Left ventricle myocardium superior (tissue), 1 donor: ENCODE measurements at regions not wholly inside any gene's neighbourhood (a gene's known extent, or its start where the extent isn't known, plus 50 kb on each side); places are given as distances from the start of the nearest gene placed in this dataset.
"Not testable (repeated sequence)": the region's sequence is repeated elsewhere in the genome, so short reads cannot be mapped to it uniquely, and the experiment has no call there.

Source experiments
- ATAC-seq: fragments of 200-7000 bp; cut with Tn5 transposase; one replicate; pipeline ENCODE4 v1.9.1; 2020; ENCODE audit warnings: mild to moderate bottlenecking, moderate library complexity
- DNase-seq: peaks from one replicate; pipeline ENCODE4 v3.0.0-alpha.2; 2020
- intact Hi-C: fragments of 100-400 bp; cut with micrococcal nuclease; formaldehyde crosslinking; loops from one replicate; pipeline ENCODE4 v1.11.0; 2022
- donor health status: DM: no; HTN: yes; CAD: no; lungs with severe emphysema.

DNA sequence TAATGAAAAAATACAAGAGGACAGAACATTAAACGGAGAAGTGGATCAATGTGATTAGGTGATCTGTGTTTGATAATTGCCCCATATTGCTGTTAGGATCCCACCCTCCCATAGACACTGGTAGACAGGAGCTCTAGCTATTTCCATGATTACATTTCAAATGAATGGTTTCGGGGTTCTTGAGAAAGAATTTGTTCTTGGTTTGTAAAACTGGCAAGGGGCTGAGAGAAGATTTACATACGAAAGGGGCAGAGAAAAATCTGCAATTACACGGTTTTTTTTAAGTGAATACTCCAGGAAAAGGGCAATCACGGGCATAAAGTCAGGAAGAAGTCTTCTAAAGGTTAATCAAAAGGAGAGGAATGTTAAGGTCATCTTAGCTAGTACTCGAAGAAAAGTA, 2125.7 kb upstream of the PCDH20 start:
- no peak for ATAC-seq
- no peak for DNase-seq
- intact Hi-C loops, result no loop called here

DNA sequence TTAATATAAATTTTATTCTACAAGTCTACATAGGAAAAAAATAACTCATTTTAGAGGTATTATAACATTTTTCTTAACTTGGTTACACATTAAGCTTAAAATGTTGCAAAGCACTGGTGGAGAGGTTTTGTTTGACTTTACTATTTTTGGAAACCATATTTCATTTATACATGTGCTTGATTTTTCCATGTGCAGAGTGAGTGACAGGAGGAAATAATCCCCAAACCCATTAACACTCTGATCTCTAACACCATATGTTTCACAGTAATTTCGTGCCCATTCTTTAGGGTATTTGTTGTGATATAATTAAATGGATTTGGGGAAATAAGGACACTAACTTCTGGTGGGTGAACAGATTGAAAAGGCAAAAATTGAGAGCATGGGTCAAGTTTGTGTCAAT, 2124.4 kb upstream of the PCDH20 start:
- DNase-seq, result no peak
- intact Hi-C loops, result no loop called here
- no peak for ATAC-seq

DNA sequence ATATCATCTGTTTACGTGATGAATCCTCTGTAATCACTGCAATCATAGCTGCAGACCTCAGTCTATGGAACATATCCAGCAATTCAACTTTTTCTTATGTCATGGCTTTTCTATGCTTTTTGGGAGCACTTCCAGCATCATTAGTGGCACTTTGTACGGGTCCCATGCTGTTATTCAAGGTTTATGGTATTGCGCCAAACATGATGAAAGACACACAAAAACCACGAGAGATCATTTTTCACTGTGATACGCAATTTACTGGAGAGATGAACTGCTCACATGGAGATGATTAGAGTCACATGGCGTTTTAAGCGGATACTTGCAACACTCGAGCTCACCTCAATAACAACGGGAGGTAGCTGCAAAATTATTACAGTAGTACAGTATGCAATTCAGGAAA, 2101.7 kb upstream of the PCDH20 start:
- ATAC-seq (no peak), DNase-seq (no peak)
- intact Hi-C loops, result no loop called here

DNA sequence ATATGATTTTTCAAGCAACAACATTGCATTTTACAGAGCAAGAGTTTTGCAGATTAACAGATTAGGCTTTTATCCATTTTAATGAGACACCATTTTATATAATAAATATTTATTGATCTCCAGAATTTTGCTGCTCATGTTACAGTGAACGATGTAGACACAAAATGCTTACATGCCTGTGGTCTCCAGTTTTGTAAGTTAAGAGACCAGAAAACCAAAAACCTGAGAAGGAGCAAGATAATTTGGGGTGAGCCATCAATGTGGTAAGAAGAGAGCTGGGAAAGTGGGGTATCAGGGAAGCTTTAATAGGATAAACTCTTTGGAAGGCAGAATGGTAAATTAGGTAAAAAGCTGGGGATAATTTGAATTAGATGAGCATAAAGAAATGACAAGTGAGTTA, 2100.5 kb upstream of the PCDH20 start:
- intact Hi-C loops, result no loop called here
- ATAC-seq (no peak), DNase-seq (no peak)

DNA sequence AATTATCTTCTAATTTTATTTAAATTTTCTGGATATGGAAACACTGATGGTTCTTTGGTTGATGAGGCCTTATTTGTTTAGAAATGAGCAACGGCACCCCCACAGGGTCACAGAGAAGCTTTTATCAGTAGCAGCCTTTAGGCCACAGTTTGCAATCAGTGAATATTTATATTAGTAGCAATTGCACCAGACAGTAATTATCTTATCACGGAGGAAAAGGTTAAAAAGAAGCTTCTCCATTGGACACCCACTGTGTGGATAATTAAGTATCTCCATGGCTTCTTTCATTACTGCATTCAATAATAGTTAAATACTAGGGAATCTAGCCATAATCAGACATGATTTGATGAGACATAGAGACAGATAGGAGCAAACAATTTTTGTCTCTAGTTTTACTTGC, 2099.2 kb upstream of the PCDH20 start:
- intact Hi-C loops, result no loop called here
- ATAC-seq, result no peak
- no peak for DNase-seq

DNA sequence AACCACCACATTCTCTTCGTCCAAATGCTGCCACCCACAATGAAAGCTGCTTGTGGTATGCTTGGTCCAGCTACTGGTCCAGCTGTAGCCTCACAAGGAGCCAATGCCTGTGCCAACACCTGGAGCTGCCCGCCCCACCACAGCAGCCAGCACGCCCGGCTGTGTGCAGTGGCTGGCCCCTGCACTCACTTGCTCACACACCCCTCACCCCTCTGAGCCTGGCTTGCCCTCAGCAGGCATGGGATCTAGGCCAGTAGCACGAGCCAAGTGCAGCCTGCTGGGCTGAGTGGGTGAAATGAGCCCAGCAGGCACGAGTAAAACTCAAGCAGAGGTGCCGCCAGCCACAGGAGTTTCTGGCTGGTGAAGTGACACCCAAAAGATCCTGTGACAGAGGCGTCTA, 2096.4 kb upstream of the PCDH20 start:
- intact Hi-C loops, result no loop called here
- DNase-seq (no peak), ATAC-seq (no peak)

DNA sequence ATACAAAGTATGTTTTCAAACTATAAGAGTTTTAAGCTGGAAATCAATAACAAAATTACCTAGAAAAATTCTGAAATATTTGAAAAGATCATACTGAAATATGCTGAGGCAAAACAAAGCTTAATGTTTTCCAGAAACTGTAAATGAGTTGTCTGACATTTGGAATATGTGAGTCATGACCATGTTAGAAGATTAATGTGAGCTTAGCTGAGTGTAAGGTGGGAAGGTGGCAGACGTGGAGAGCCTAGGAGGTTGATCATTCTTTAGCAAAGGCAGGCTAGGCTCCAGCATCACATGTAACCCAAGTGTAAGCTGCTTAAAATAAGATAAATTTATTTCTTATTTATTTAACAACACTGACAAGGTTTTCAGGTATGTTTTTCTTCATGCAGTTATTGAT, 2086.1 kb upstream of the PCDH20 start:
- ATAC-seq (no peak), DNase-seq (no peak)
- intact Hi-C loops, result no loop called here

DNA sequence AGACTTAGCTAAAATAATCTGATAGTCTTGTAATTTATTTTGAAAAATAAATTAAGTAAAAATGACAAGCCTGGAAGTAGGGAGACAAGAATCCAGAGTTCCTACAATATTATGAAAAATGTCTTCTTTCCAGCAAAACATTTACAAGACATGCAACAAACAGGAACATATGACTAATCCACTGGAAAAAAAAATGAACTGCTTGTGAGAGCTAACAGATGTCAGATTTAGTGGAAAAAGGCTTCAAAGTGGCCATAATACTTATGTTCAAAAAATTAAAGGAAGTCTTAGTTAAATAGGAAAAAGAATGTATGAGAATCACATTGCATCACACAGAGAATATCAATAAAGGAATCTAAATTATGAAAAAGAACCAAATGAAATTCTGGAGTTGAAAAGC, 2082.0 kb upstream of the PCDH20 start:
- intact Hi-C loops, result no loop called here
- DNase-seq (no peak), ATAC-seq (no peak)

DNA sequence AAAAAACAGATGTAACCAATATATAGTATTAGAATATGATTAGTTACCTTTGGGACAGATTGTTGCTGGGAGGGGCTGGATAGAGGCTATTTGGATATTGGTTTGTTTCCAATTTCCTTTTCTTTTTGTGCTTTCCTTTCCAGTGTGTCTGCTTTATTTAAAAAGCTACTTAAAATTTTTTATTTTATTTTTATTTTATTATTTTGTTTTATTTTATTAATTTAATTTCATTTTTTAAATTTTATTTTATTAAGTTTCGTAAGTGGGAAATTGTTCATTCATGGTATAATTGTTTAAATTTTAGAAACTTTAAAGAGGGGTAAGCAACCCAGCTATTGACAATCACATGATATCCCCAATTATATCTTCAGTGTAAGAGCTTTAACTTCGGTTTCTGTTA, 2077.0 kb upstream of the PCDH20 start:
- no peak for DNase-seq
- intact Hi-C loops, result no loop called here
- no peak for ATAC-seq

DNA sequence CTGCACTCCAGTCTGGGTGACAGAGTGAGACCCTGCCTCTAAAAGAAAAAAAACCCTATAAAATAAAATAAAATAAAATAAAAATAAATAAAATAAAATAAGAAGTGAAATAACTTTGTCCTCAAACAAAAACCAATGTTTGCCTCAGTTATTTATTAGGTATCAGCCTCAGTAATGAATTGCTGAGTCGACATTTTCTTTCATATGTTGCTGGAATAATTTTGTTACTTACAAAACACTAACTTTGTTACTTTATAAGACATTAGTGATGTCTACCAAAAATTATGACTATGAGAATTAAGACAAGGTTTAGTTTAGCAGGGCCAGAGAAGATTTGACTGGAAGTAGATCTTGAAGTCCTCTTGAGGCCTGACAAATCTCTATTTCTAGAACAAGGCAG, 2074.5 kb upstream of the PCDH20 start:
- no peak for DNase-seq
- intact Hi-C loops, result no loop called here
- ATAC-seq, result no peak

DNA sequence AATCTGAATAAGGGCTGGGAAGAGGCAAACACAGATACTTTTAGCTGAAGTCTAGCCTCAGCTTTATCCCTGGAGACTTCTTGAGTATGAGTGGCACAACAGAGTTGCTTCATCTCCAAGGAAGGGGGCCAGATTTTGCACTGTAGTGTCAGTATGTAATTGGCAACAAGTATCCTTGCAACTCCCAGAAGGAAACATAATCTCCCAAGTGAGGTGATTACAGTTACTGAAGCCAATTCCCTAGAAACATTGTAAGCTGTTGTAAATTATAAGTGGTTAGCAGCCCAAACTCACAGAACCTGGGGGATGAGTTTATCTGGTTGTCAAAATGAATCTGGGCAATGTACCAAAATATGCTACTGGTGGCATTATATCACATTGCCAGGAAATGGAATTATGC, 2065.7 kb upstream of the PCDH20 start:
- intact Hi-C loops, result no loop called here
- DNase-seq, result no peak
- ATAC-seq, result no peak

DNA sequence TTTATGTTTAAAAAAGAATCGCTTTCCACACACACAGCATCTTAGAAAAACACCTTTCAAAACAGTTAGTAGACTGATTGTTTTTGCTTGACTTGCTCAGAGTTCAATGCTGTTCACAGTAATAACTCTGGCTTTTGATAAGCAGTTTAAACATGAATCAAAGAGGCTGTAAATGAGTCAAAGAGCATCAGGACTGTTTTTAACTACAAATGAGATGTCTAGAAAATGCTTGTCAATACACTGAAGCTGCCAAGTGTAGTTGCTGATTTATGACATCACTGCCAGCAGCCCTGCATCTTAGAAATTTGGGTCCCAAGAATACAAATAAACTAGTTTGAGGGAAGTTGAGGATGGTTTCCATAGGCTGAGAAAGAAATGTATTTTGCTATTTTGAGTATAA, 2057.1 kb upstream of the PCDH20 start:
- DNase-seq (no peak), ATAC-seq (no peak)
- intact Hi-C loops, result no loop called here

DNA sequence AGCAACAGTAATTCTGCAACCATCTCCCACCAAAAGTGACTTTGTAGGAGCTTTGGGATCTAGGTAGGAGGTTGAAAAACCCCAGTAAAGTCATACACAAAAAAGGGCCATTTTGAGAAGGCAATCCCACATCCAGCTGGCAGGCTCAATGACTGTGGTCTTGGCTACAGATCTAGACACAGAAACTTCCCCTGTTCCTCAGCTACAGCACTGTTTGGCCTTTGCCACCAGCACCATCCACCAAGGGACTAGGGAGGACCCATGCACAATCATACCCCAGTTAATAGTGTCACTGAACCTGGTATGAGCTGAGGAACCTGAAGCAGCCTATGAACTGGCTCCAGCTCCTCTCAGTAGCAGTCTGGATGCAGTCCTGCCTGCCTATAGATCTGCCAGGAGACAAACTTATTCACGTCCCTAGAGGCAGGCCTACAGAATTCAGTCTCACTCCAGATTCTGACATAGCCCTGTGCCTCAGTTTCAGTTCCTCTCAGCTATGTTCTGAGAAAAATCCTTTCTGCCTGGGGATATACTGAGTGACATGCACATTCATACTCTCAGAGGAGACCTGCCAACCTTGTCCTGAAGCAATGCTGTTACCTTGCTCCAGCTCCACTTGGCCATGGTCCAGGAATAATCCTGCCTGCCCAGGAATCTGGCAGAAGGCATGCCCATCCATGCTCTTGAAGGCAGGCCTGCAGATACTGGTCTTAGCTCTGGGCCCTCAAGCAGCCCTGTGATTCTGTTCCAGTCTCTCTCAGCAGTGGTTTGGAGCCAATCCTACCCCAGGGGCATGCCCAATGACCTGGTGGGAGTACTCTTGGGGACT, 2048.3 kb upstream of the PCDH20 start:
- no peak for DNase-seq
- no peak for ATAC-seq
- intact Hi-C loops, result no loop called here

DNA sequence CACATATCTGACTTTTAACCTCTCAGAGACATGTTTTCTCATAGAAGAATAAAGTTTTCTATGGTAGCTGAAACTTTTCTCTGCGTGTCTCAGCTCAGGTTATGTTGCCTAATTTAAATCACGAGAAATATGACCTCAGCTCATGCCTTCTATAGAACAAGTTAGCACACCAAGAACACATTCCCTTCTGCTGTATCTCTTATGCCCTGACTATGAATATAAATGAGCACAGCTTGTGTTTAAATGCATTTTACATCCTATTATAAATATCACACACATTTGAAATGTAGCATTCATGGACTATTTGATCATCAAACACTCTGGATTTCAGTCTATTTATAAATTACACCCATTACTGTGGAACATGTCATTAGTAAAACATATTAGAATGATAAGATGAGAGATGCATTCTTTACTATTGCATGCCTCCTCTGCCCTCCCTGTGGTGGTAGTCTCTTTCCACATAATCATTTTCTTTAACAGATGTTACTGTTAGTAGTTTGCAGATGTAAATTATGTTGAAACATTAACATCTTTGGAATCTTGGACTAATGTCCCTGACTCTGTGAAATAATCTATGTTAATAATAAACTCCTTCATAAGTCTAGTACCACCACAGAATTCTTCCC, 2044.9 kb upstream of the PCDH20 start:
- no peak for ATAC-seq
- intact Hi-C loops, result no loop called here
- DNase-seq, result no peak

DNA sequence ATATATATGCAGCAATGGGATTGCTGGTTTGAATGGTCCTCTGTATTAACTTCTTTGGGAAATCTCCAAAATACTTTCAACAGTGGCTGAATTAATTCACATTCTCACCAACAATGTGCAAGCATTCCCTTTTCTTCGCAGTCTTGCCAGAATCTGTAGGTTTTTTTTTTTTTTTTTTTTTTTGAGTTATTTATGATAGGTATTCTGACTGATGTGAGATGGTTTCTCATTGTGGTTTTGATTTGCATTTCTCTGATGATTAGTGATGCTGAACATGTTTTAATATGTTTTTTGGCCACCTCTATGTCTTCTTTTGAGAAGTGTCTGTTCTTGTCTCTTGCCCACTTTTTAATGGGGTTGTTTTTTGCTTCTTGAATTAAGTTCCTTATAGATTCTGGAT, 2041.5 kb upstream of the PCDH20 start:
- no peak for DNase-seq
- intact Hi-C loops, result no loop called here
- ATAC-seq, result no peak

DNA sequence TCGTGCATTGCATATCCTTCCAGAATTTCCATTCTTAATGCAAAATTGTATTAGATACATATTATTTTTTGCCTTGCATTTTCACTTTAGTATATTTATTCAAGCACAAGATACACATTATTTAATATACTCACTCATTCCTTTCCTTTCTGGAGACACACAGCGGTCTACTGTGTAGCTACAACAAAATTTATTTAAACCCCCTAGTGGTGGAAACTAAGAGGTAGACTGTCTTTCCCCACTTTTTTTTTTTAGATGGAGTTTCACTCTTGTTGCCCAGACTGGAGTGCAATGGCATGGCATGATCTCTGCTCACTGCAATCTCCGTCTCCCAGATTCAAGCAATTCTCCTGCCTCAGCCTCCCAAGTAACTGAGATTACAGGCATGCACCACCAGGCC, 2040.3 kb upstream of the PCDH20 start:
- intact Hi-C loops, result no loop called here
- DNase-seq, result no peak
- no peak for ATAC-seq

DNA sequence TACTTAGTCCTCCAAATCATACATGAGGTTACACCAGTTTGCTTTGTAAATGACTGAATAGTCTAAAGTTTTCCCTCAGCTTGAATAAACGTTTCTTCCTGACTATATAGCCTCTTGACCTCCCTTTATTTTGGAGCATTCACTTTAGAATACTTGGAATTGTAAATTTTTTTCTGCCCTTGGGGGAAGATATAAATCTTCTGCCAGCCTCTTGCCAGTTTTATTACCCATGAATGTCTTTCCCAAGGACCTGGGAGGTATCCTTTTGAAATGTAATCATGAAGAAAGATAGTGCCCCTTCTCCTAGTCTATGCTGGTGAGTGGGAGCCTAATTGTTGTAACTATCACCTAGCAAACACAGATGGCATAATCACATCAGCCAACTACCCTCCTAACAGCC, 2033.9 kb upstream of the PCDH20 start:
- intact Hi-C loops, result no loop called here

DNA sequence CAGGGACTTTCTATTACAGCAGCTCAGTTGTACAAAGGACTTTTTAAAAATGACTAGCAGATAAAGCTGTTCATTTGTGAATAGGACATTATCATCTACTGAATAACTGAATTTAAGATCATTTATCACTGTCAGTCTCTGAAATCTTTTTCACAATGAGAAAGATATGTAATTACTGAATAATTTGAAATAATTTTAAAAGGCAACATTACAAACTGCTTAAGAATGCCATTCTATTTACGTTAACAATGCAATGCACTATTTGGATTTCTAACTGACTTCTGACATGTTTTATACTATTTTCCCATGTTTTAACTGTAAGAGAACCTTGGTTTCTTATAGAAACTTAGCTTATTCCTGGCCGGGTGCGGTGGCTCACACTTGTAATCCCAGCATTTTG, 2033.0 kb upstream of the PCDH20 start:
- DNase-seq (no peak), ATAC-seq (no peak)
- intact Hi-C loops, result no loop called here

More for the DNA sequence above, 2033.9 kb upstream of the PCDH20 start:
- ATAC-seq (no peak), DNase-seq (no peak)

DNA sequence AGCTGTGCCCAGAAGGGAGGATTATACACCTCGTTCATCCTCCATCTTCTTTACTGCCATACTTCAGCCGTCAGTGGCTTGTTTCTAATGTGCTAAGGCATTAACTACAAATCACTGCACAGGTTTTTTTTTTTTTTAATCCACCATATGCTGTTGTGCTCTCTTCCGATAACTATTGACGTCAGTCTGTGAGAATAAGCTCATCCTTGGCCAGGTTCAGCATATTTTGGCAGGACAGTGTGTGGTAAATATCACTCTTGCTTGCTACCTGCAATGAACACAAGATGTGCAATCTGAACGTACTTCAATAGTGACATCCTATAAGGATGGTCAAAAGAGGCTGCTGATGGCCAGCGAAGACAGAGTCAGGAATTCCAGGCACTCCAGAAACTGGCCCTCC, 2030.7 kb upstream of the PCDH20 start:
- no peak for DNase-seq
- ATAC-seq, result no peak
- intact Hi-C loops, result no loop called here

DNA sequence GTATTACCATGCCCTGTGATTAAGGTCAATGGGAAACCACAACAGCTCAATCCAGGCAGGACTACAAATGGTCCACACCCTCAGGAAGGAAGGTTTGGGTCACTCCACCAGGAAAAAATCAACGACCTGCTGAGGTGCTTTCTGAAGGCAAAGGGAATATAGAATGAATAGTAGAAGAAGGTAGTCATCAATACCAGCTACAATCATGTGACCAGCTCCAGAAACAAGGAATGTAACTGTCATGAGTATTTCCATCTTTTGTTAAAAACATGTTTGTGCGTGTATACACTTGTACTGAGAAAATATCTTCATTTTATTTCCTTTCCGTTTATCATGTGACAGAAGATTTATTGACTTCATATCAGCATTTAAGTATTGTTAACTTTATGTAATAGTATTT, 2028.6 kb upstream of the PCDH20 start:
- ATAC-seq, intact Hi-C loops, DNase-seq: not testable (repeated sequence)

DNA sequence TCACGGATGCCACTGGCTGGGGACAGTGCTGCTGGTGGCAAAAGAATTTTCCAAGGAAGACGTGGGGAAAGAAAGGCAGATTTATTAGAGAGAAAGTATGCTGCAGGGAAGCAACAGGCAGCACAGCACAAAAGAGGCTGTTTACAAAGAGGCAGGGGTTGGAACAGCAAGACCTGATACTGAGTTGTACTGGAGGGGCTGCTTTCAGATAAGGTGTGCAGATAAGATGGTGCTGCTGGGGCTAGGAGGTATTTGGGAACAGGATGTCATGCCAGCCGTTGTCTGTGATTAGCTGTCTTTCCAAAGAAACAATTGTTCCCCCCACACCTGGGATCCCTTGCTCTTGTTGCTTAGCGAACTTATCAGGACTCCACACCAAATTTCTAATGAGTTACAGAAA, 2023.3 kb upstream of the PCDH20 start:
- DNase-seq, result no peak
- no peak for ATAC-seq
- intact Hi-C loops, result no loop called here
